ENCODE measurements at regions not wholly inside any gene's neighbourhood (a gene's known extent, or its start where the extent isn't known, plus 50 kb on each side); places are given as distances from the start of the nearest gene placed in this dataset.

DNA sequence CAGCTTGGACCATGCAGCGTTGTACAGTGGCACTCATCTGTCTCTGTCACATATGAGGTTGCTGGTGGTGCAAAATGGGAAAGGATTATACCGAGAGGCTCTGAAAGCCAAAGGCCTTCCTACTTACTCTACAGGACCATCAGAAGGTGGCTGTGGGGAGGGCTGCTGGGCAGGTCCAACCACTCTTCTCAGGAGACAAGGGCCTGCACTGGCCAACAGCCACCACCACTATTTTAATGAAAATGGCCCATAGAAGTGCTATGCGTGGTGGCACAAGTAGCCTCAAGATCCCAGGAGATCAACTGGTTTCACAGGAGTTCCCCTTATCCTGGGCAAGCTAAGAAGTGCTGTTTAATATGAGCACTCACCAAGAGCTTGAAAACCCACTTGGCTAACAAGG lies 52.3 kb downstream of the MRPL57 start:
- TF ChIP-seq, protein P1, sequence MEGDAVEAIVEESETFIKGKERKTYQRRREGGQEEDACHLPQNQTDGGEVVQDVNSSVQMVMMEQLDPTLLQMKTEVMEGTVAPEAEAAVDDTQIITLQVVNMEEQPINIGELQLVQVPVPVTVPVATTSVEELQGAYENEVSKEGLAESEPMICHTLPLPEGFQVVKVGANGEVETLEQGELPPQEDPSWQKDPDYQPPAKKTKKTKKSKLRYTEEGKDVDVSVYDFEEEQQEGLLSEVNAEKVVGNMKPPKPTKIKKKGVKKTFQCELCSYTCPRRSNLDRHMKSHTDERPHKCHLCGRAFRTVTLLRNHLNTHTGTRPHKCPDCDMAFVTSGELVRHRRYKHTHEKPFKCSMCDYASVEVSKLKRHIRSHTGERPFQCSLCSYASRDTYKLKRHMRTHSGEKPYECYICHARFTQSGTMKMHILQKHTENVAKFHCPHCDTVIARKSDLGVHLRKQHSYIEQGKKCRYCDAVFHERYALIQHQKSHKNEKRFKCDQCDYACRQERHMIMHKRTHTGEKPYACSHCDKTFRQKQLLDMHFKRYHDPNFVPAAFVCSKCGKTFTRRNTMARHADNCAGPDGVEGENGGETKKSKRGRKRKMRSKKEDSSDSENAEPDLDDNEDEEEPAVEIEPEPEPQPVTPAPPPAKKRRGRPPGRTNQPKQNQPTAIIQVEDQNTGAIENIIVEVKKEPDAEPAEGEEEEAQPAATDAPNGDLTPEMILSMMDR (IDR thresholded peaks at IDR 0.05) = no peak
- no peak for TF ChIP-seq POLR2A (IDR thresholded peaks at IDR 0.05)
